Sigmoid colon (tissue), 3 donors: ENCODE measurements at regions not wholly inside any gene's neighbourhood (a gene's known extent, or its start where the extent isn't known, plus 50 kb on each side); places are given as distances from the start of the nearest gene placed in this dataset.

Experiments
- POLR2A ChIP-seq, 2 donors: fragments of 450-650 bp; IDR thresholded peaks; one replicate each; pipeline ENCODE4 v1.6.1; 2016; ENCODE audit warnings: antibody characterized with exemption in 2 of 2, mild to moderate bottlenecking in 2 of 2, moderate library complexity in 2 of 2
- TF ChIP-seq, protein P1 (sequence below), 4 experiments: fragments of 450-650 bp in 3 of 4; fragments of 200-600 bp in 1 of 4; IDR thresholded peaks; one replicate each; pipeline ENCODE4 v1.5.1; 2016 to 2019; ENCODE audit warnings: antibody characterized with exemption in 4 of 4, mild to moderate bottlenecking in 3 of 4, moderate library complexity in 2 of 4

DNA sequence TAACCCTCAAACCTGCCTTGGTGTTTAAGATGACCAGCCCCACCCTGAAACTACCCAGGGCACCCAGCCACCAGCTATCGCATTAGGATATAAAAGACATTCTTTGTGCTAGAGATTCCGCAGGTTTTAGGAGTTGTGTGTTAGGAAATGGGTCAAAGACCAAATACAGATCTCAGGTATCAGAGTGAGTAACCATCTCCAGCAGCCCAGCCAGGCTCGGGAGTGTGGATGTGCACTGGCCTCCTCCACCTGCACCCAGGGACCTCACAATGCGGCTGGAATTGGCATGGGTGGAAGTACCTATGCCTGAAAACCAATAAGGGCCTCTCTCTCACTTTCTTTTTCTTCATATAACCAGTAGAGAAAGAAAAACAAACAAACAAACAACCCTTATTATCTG lies 51.1 kb upstream of the CST7 start:
- TF ChIP-seq, protein P1, sequence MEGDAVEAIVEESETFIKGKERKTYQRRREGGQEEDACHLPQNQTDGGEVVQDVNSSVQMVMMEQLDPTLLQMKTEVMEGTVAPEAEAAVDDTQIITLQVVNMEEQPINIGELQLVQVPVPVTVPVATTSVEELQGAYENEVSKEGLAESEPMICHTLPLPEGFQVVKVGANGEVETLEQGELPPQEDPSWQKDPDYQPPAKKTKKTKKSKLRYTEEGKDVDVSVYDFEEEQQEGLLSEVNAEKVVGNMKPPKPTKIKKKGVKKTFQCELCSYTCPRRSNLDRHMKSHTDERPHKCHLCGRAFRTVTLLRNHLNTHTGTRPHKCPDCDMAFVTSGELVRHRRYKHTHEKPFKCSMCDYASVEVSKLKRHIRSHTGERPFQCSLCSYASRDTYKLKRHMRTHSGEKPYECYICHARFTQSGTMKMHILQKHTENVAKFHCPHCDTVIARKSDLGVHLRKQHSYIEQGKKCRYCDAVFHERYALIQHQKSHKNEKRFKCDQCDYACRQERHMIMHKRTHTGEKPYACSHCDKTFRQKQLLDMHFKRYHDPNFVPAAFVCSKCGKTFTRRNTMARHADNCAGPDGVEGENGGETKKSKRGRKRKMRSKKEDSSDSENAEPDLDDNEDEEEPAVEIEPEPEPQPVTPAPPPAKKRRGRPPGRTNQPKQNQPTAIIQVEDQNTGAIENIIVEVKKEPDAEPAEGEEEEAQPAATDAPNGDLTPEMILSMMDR (IDR thresholded peaks at IDR 0.05): no peak
- TF ChIP-seq POLR2A (IDR thresholded peaks at IDR 0.05): no peak
